ENCODE measurements at regions not wholly inside any gene's neighbourhood (a gene's known extent, or its start where the extent isn't known, plus 50 kb on each side); places are given as distances from the start of the nearest gene placed in this dataset.

GRCh38 chr5:5558638-5559527 is 136.4 kb downstream of the ICE1 start:
- H3K27ac Mint-ChIP-seq, result no peak overlapping the region
- H3K9me3 Mint-ChIP-seq, result peaks cover 0 to 2% (median 0%) of the 10 kb centered on the region in 6 donors
- DNase-seq, result no peak
- no peaks in the 10 kb centered on the region for H3K4me1 Mint-ChIP-seq
- H3K27me3 Mint-ChIP-seq (ENCODE audit: low read depth in 3 of 3), result peaks cover 2 to 5% (median 4%) of the 10 kb centered on the region in 3 donors
- no peaks in the 10 kb centered on the region for H3K36me3 Mint-ChIP-seq
- no peak overlapping the region for H3K4me3 Mint-ChIP-seq

GRCh38 chr5:5558102-5558501 is 135.6 kb downstream of the ICE1 start:
- no peak overlapping the region for H3K27ac Mint-ChIP-seq
- H3K4me1 Mint-ChIP-seq, result no peaks in the 10 kb centered on the region
- H3K9me3 Mint-ChIP-seq, result peaks cover 0 to 2% (median 0%) of the 10 kb centered on the region in 6 donors
- peaks cover 2 to 5% (median 5%) of the 10 kb centered on the region in 3 donors for H3K27me3 Mint-ChIP-seq (ENCODE audit: low read depth in 3 of 3)
- DNase-seq, result no peak
- no peaks in the 10 kb centered on the region for H3K36me3 Mint-ChIP-seq
- no peak overlapping the region for H3K4me3 Mint-ChIP-seq

DNA sequence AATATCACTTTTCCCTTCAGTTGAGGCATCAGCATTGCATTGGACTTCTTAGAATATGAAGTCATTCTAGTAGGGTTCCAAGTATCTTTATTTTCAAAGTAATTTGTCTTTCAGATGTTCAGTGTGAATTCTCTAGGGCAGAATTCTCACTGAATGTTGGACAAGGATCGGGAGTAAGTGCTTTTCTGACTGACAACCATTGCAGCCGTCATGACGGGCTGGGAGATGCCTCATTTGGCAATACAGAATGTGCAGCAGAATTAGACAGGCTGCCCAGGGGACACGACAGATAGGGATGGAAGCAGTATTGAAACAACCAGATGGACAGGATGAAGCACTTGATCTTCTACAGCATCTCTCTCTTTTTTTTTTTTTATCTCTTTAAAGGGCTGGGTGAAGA is 129.0 kb downstream of the ICE1 start:
- Mint-ChIP-seq H3K27me3 (ENCODE audit: low read depth in 3 of 3) (peaks cover 3 to 6% (median 5%) of the 10 kb centered on the region in 3 donors), H3K36me3 (no peaks in the 10 kb centered on the region), H3K4me3 (no peak overlapping the region), H3K9me3 (peaks cover 0 to 3% (median 0%) of the 10 kb centered on the region in 6 donors), H3K27ac (no peak overlapping the region), H3K4me1 (no peaks in the 10 kb centered on the region)
- no peak for DNase-seq

GRCh38 chr5:5546408-5546807 is 123.9 kb downstream of the ICE1 start:
- H3K27ac Mint-ChIP-seq, result no peak overlapping the region
- H3K4me1 Mint-ChIP-seq, result no peaks in the 10 kb centered on the region

DNA sequence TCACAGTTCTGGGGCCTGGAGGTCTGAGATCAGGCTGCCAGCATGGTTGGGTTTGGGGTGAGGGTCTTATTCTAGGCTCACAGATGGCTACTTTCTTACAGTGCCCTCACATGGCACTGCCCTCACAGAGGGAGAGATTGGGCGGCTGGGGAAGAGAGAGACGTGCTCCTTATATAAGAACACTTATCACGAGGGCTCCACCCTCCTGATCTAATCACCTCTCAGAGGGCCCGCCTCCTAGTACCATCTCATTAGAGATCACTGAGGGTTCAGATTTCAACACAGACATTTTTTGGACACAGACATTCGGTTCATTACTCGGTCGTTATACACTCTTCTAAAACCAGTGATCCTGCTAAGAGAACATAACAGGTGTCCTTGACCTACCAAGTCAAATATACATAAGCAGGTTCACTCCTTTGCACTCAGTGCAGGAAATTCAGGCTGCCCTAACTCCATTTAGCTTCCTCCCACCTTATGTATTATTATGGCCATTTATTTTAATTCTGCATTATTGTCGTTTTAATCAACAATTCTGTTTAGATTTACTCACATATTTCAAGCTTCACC is 121.7 kb downstream of the ICE1 start:
- H3K4me1 Mint-ChIP-seq, result no peaks in the 10 kb centered on the region
- no peaks in the 10 kb centered on the region for H3K9me3 Mint-ChIP-seq
- H3K27me3 Mint-ChIP-seq (ENCODE audit: low read depth in 3 of 3), result peaks cover 0 to 10% (median 4%) of the 10 kb centered on the region in 3 donors
- no peak for DNase-seq
- H3K36me3 Mint-ChIP-seq, result peaks cover 0 to 3% (median 0%) of the 10 kb centered on the region in 3 donors
- no peak overlapping the region for H3K27ac Mint-ChIP-seq
- H3K4me3 Mint-ChIP-seq, result no peak overlapping the region

More at GRCh38 chr5:5546408-5546807, 123.9 kb downstream of the ICE1 start:
- peaks cover 0 to 2% (median 0%) of the 10 kb centered on the region in 6 donors for H3K9me3 Mint-ChIP-seq
- peaks cover 2 to 8% (median 4%) of the 10 kb centered on the region in 3 donors for H3K27me3 Mint-ChIP-seq (ENCODE audit: low read depth in 3 of 3)
- no peak overlapping the region for H3K4me3 Mint-ChIP-seq
- no peak for DNase-seq
- H3K36me3 Mint-ChIP-seq, result no peaks in the 10 kb centered on the region

DNA sequence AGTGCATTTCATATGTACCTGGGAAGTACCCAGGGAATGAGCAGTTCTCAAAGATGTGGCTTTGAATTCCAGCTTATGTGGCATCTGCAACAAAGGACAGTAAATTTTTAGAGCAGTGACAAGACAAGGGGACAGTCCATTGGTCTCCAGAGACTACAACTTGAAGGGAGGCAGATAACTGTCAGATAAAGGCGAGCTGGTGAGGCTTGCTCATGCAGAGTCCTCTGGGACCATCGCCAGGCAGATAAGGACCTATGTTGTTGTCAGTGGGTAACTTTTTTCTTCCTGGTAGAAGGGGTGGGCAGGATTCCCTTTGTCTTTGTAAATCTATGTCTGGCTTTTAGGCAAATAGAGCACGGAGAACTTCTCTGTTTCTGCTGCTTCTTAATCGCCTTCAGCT is 120.2 kb downstream of the ICE1 start:
- no peaks in the 10 kb centered on the region for H3K9me3 Mint-ChIP-seq
- H3K4me3 Mint-ChIP-seq, result no peak overlapping the region
- H3K4me1 Mint-ChIP-seq, result no peaks in the 10 kb centered on the region
- H3K27ac Mint-ChIP-seq, result no peak overlapping the region
- no peak for DNase-seq
- peaks cover 0 to 3% (median 0%) of the 10 kb centered on the region in 3 donors for H3K36me3 Mint-ChIP-seq
- peaks cover 0 to 10% (median 4%) of the 10 kb centered on the region in 3 donors for H3K27me3 Mint-ChIP-seq (ENCODE audit: low read depth in 3 of 3)

DNA sequence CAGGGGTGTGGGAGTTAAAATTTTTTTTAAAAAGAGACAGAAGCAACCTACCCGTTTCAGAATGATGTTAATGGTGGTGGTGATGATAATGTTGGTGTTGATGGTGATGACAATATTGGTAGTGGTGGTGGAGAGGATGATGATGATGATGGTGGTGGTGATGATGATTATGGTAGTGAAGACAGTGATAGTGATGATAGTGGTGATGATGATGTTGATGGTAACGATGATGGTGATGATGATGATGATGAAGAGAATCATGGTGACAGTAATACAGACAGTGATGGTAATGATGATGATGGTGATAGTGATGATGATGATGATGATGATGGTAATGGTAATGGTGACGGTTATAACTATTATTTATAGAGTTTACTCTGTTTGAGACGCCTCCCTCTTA is 117.6 kb downstream of the ICE1 start:
- H3K27me3 Mint-ChIP-seq (ENCODE audit: low read depth in 3 of 3), result peaks cover 0 to 8% (median 2%) of the 10 kb centered on the region in 3 donors
- H3K27ac Mint-ChIP-seq, result no peak overlapping the region
- no peak overlapping the region for H3K4me3 Mint-ChIP-seq
- H3K9me3 Mint-ChIP-seq, result no peaks in the 10 kb centered on the region
- no peaks in the 10 kb centered on the region for H3K4me1 Mint-ChIP-seq
- DNase-seq, result no peak
- peaks cover 0 to 3% (median 0%) of the 10 kb centered on the region in 3 donors for H3K36me3 Mint-ChIP-seq
